HCT116 (cell line): ENCODE measurements at regions not wholly inside any gene's neighbourhood (a gene's known extent, or its start where the extent isn't known, plus 50 kb on each side); places are given as distances from the start of the nearest gene placed in this dataset.

Experiments used
- ATAC-seq: fragments of 200-7000 bp; cut with Tn5 transposase; 2 replicates; pipeline ENCODE4 v1.9.1; 2020; ENCODE audit warnings: mild to moderate bottlenecking, moderate library complexity
- BruUV-seq: library from RNA; stranded (reverse); fragments of 400-500 nt; replicated peaks from 2 replicates; lab custom pipeline; 2021; lab: Mats Ljungman, UMichigan
- CTCF ChIA-PET: fragments of 300-600 bp; sonication (Branson Sonifier 250); formaldehyde crosslinking; loops from one replicate; lab custom pipeline; 2021; ENCODE audit warnings: antibody characterized with exemption; lab: Charles Lee
- POLR2A ChIA-PET: fragments of 300-600, 350-600 bp; sonication (Branson Sonifier 250); formaldehyde crosslinking; loops from one replicate; lab custom pipeline; 2021; ENCODE audit warnings: antibody characterized with exemption; lab: Charles Lee
- RAD21 ChIA-PET, 2 experiments: fragments of 300-600 bp; sonication (Branson Sonifier 250); formaldehyde crosslinking; loops; one replicate each; lab custom pipeline; 2023; ENCODE audit warnings: low total read pairs in 2 of 2; ENCODE audit not compliant: uncharacterized antibody in 2 of 2, unreplicated experiment in 2 of 2, low non-redundant PET in 1 of 2; lab: Charles Lee
- DNase-seq: peaks from one replicate; pipeline ENCODE4 v3.0.0-alpha.2; 2010; ENCODE audit warnings: low read depth, low spot score
- H2AFZ ChIP-seq: fragments of 200-600 bp; shearing (Covaris generic), sonication (generic); 2 replicates; pipeline ENCODE4 v1.6.1; 2017; ENCODE audit warnings: low read depth, mixed run types, mixed read lengths, antibody characterized with exemption, low read length; ENCODE audit not compliant: poor library complexity, severe bottlenecking
- H3K27ac ChIP-seq: 2 replicates; pipeline ENCODE4 v1.5.1; 2012; ENCODE audit warnings: low read depth, low read length
- H3K27me3 ChIP-seq: fragments of 200-600 bp; sonication (generic); 2 replicates; pipeline ENCODE4 v1.6.1; 2016; ENCODE audit warnings: mixed run types, low read length, mixed read lengths; ENCODE audit not compliant: insufficient read depth
- H3K36me3 ChIP-seq, 2 experiments: fragments of 200-500 bp in 1 of 2; fragments of 200-600 bp in 1 of 2; sonication (Bioruptor generic) in 1 of 2; sonication (generic) in 1 of 2; 2 replicates each; pipeline versions ENCODE4 v1.5.1 to v1.6.1; 2014 to 2016; ENCODE audit warnings: low read length in 2 of 2, inconsistent platforms in 1 of 2, mixed read lengths in 1 of 2, mixed run types in 1 of 2; ENCODE audit not compliant: insufficient read depth in 2 of 2, control insufficient read depth in 1 of 2
- H3K4me1 ChIP-seq, 2 experiments: fragments of 200-600 bp in 1 of 2; sonication (generic) in 1 of 2; 2 replicates each; pipeline versions ENCODE4 v1.5.1 to v1.6.1; 2012 to 2017; ENCODE audit warnings: low read length in 2 of 2, inconsistent platforms in 1 of 2, mild to moderate bottlenecking in 1 of 2, mixed read lengths in 1 of 2, mixed run types in 1 of 2, moderate library complexity in 1 of 2; ENCODE audit not compliant: insufficient read depth in 2 of 2, control insufficient read depth in 1 of 2
- H3K4me2 ChIP-seq: fragments of 200-600 bp; sonication (generic); 2 replicates; pipeline ENCODE4 v1.6.1; 2017; ENCODE audit warnings: mixed run types, low read length, mixed read lengths
- H3K4me3 ChIP-seq, 2 experiments: fragments of 200-600 bp in 1 of 2; sonication (generic) in 1 of 2; replicated peaks in 1 of 2; 2 replicates each; pipeline ENCODE4 v1.5.1; 2011 to 2016; ENCODE audit warnings: low read length in 2 of 2, control low read depth in 1 of 2, low read depth in 1 of 2, mild to moderate bottlenecking in 1 of 2, mixed read lengths in 1 of 2, mixed run types in 1 of 2
- H3K79me2 ChIP-seq: fragments of 200-600 bp; sonication (generic); 2 replicates; pipeline ENCODE4 v1.6.1; 2017; ENCODE audit warnings: mild to moderate bottlenecking, mixed run types, low read length, moderate library complexity, mixed read lengths; ENCODE audit not compliant: insufficient read depth
- H3K9ac ChIP-seq: fragments of 200-600 bp; sonication (generic); 2 replicates; pipeline ENCODE4 v1.6.1; 2016; ENCODE audit warnings: low read length, mixed read lengths
- H3K9me2 ChIP-seq: fragments of 200-600 bp; sonication (generic), shearing (Covaris generic); 2 replicates; pipeline ENCODE4 v1.6.1; 2017; ENCODE audit warnings: mixed run types, mild to moderate bottlenecking, moderate library complexity; ENCODE audit not compliant: insufficient read depth
- H3K9me3 ChIP-seq, 2 experiments: fragments of 200-500 bp in 1 of 2; fragments of 200-600 bp in 1 of 2; sonication (Bioruptor generic) in 1 of 2; sonication (generic) in 1 of 2; 2 replicates each; pipeline ENCODE4 v1.6.1; 2014 to 2017; ENCODE audit warnings: low read length in 2 of 2, mixed read lengths in 2 of 2, inconsistent platforms in 1 of 2, low read depth in 1 of 2, mild to moderate bottlenecking in 1 of 2, mixed run types in 1 of 2, moderate library complexity in 1 of 2; ENCODE audit not compliant: control insufficient read depth in 1 of 2, insufficient read depth in 1 of 2
- H4K20me1 ChIP-seq: fragments of 200-600 bp; sonication (generic), shearing (Covaris generic); 2 replicates; pipeline ENCODE4 v1.6.1; 2017; ENCODE audit warnings: mixed run types, mild to moderate bottlenecking, moderate library complexity; ENCODE audit not compliant: insufficient read depth
- CBX3 ChIP-seq: IDR thresholded peaks from 2 replicates; pipeline ENCODE4 v1.6.1; 2012; ENCODE audit warnings: low read depth
- CEBPB ChIP-seq: IDR thresholded peaks from 2 replicates; pipeline ENCODE4 v1.6.1; 2012; ENCODE audit warnings: low read depth
- EGR1 ChIP-seq: IDR thresholded peaks from 2 replicates; pipeline ENCODE4 v1.6.1; 2012; ENCODE audit warnings: low read depth
- ELF1 ChIP-seq: IDR thresholded peaks from 2 replicates; pipeline ENCODE4 v1.6.1; 2012; ENCODE audit warnings: low read depth, borderline replicate concordance
- EZH2 ChIP-seq: fragments of 200-600 bp; sonication (generic); IDR thresholded peaks from 2 replicates; pipeline ENCODE4 v1.6.1; 2017; ENCODE audit warnings: antibody characterized with exemption, mixed run types
- EZH2phosphoT487 ChIP-seq: fragments of 200-600 bp; IDR thresholded peaks from 2 replicates; pipeline ENCODE4 v1.6.1; 2018; ENCODE audit warnings: antibody characterized with exemption, borderline replicate concordance
- JUND ChIP-seq: IDR thresholded peaks from 2 replicates; pipeline ENCODE4 v1.6.1; 2012
- POLR2A ChIP-seq: IDR thresholded peaks from 2 replicates; pipeline ENCODE4 v1.7.0; 2011; ENCODE audit warnings: borderline replicate concordance; ENCODE audit not compliant: insufficient read depth, insufficient read length; ENCODE audit errors: extremely low read depth
- POLR2AphosphoS5 ChIP-seq: IDR thresholded peaks from 2 replicates; pipeline ENCODE4 v1.6.1; 2011; ENCODE audit warnings: mild to moderate bottlenecking, low read depth, low read length, moderate library complexity
- RAD21 ChIP-seq: IDR thresholded peaks from 2 replicates; pipeline ENCODE4 v1.6.1; 2012; ENCODE audit warnings: low read depth, mild to moderate bottlenecking
- SIN3A ChIP-seq: IDR thresholded peaks from 2 replicates; pipeline ENCODE4 v1.6.1; 2012; ENCODE audit warnings: low read depth
- SP1 ChIP-seq: IDR thresholded peaks from 2 replicates; pipeline ENCODE4 v1.6.1; 2012; ENCODE audit warnings: low read depth
- SRF ChIP-seq: IDR thresholded peaks from 2 replicates; pipeline ENCODE4 v1.6.1; 2012; ENCODE audit warnings: low read depth
- TCF7L2 ChIP-seq: IDR thresholded peaks from 2 replicates; pipeline ENCODE4 v1.7.0; 2011; ENCODE audit warnings: borderline replicate concordance, inconsistent platforms; ENCODE audit not compliant: insufficient read depth, insufficient read length; ENCODE audit errors: extremely low read depth
- YY1 ChIP-seq: IDR thresholded peaks from 2 replicates; pipeline ENCODE4 v1.6.1; 2011; ENCODE audit warnings: low read length, low read depth, moderate library complexity, mild to moderate bottlenecking; ENCODE audit not compliant: insufficient replicate concordance; ENCODE audit errors: extremely low read depth
- ZFX ChIP-seq: fragments of 450-650 bp; IDR thresholded peaks from 2 replicates; pipeline ENCODE4 v1.6.1; 2017
- ZNF274 ChIP-seq: fragments of 200-500 bp; sonication (Bioruptor generic); IDR thresholded peaks from 2 replicates; pipeline ENCODE4 v1.6.1; 2014; ENCODE audit warnings: mild to moderate bottlenecking, low read depth, low read length, inconsistent platforms
- intact Hi-C: fragments of 100-400 bp; cut with micrococcal nuclease; formaldehyde crosslinking; loops from 2 replicates; pipeline ENCODE4 v1.10.0; 2022
- TF ChIP-seq, protein P1 (sequence below), 3 experiments: fragments of 200-600 bp in 1 of 3; sonication (generic) in 1 of 3; IDR thresholded peaks in 2 of 3; conservative IDR thresholded peaks in 1 of 3; 2 replicates each; pipeline ENCODE4 v1.5.1; 2012 to 2017; ENCODE audit warnings: low read depth in 2 of 3, low read length in 2 of 3, antibody characterized with exemption in 1 of 3, borderline replicate concordance in 1 of 3, control low read depth in 1 of 3, mild to moderate bottlenecking in 1 of 3, mixed read lengths in 1 of 3, mixed run types in 1 of 3, moderate library complexity in 1 of 3; ENCODE audit not compliant: insufficient read depth in 1 of 3
- TF ChIP-seq, protein P2 (sequence below): IDR thresholded peaks from 2 replicates; pipeline ENCODE4 v1.6.1; 2012
- TF ChIP-seq, protein P3 (sequence below): IDR thresholded peaks from 2 replicates; pipeline ENCODE4 v1.6.1; 2011; ENCODE audit warnings: mild to moderate bottlenecking, low read length, moderate library complexity; ENCODE audit not compliant: insufficient replicate concordance; ENCODE audit errors: extremely low read depth

DNA sequence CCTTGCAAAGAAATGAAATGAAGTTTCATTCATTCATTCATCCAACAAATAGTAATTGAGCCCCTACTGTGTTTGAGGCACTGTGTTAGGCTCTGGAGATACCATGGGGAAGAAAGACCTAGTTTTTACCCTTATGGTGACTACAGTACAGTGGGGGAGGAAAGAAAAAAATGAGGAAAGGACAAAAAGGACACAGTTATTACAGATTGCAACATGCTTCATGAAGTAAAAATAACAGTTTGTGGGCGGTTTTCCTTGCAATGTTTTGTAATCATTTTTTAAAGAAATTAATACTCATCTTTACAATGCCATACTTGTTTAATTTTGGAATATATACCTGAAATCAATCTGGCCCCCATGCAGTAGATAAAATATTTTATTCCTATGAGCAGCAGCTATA is 120.3 kb downstream of the TM2D1 start:
- no TSS peak for BruUV-seq
- Histone ChIP-seq H2AFZ (no peak overlapping the region), H3K4me2 (no peak overlapping the region), H3K4me1 (peaks cover 0 to 10% of the 10 kb centered on the region in 2 experiments; a peak in 1 of 4 replicates), H3K9me2 (no peaks in the 10 kb centered on the region), H3K9me3 (no peaks in the 10 kb centered on the region), H3K27me3 (no peaks in the 10 kb centered on the region), H3K27ac (no peak overlapping the region), H4K20me1 (no peaks in the 10 kb centered on the region), H3K4me3 (no peak overlapping the region), H3K9ac (no peak overlapping the region), H3K36me3 (no peaks in the 10 kb centered on the region), H3K79me2 (no peaks in the 10 kb centered on the region)
- ChIA-PET POLR2A (no interaction called here), CTCF (interaction anchor here (0.9 kb wide), 1 partner anchor 16 kb away, joined by 3 read pairs; no protein-coding TSS in a partner anchor), RAD21 (no interaction called here)
- intact Hi-C loops, result no loop called here
- TF ChIP-seq EZH2 (no peak), RAD21 (no peak), SIN3A (no peak), EGR1 (no peak), CEBPB (no peak), YY1 (no peak), SRF (no peak), JUND (no peak), SP1 (no peak), CBX3 (no peak), POLR2A (no peak), ZFX (no peak), EZH2phosphoT487 (no peak), POLR2AphosphoS5 (no peak), TCF7L2 (no peak), ZNF274 (no peak), ELF1 (no peak)
- TF ChIP-seq, protein P1, sequence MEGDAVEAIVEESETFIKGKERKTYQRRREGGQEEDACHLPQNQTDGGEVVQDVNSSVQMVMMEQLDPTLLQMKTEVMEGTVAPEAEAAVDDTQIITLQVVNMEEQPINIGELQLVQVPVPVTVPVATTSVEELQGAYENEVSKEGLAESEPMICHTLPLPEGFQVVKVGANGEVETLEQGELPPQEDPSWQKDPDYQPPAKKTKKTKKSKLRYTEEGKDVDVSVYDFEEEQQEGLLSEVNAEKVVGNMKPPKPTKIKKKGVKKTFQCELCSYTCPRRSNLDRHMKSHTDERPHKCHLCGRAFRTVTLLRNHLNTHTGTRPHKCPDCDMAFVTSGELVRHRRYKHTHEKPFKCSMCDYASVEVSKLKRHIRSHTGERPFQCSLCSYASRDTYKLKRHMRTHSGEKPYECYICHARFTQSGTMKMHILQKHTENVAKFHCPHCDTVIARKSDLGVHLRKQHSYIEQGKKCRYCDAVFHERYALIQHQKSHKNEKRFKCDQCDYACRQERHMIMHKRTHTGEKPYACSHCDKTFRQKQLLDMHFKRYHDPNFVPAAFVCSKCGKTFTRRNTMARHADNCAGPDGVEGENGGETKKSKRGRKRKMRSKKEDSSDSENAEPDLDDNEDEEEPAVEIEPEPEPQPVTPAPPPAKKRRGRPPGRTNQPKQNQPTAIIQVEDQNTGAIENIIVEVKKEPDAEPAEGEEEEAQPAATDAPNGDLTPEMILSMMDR (IDR thresholded peaks at IDR 0.05 in 2 of 3, conservative IDR thresholded peaks at IDR 0.05 in 1 of 3; ENCODE audit: borderline replicate concordance in 1 of 3, insufficient read depth in 1 of 3, low read depth in 2 of 3, low read length in 2 of 3), result no peak
- TF ChIP-seq, protein P2, sequence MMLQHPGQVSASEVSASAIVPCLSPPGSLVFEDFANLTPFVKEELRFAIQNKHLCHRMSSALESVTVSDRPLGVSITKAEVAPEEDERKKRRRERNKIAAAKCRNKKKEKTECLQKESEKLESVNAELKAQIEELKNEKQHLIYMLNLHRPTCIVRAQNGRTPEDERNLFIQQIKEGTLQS, result no peak
- TF ChIP-seq, protein P3, sequence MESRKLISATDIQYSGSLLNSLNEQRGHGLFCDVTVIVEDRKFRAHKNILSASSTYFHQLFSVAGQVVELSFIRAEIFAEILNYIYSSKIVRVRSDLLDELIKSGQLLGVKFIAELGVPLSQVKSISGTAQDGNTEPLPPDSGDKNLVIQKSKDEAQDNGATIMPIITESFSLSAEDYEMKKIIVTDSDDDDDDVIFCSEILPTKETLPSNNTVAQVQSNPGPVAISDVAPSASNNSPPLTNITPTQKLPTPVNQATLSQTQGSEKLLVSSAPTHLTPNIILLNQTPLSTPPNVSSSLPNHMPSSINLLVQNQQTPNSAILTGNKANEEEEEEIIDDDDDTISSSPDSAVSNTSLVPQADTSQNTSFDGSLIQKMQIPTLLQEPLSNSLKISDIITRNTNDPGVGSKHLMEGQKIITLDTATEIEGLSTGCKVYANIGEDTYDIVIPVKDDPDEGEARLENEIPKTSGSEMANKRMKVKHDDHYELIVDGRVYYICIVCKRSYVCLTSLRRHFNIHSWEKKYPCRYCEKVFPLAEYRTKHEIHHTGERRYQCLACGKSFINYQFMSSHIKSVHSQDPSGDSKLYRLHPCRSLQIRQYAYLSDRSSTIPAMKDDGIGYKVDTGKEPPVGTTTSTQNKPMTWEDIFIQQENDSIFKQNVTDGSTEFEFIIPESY, result no peak
- ATAC-seq (no peak), DNase-seq (no peak)
